NCI-H2029 (cell line): ENCODE measurements at regions not wholly inside any gene's neighbourhood (a gene's known extent, or its start where the extent isn't known, plus 50 kb on each side); places are given as distances from the start of the nearest gene placed in this dataset.
A peak's percentile ranks its signal among the peaks of the same experiment; 100 is the strongest.

Experiments
- DNase-seq: peaks from one replicate; lab custom pipeline; 2025; lab: John Stamatoyannopoulos, UW

DNA sequence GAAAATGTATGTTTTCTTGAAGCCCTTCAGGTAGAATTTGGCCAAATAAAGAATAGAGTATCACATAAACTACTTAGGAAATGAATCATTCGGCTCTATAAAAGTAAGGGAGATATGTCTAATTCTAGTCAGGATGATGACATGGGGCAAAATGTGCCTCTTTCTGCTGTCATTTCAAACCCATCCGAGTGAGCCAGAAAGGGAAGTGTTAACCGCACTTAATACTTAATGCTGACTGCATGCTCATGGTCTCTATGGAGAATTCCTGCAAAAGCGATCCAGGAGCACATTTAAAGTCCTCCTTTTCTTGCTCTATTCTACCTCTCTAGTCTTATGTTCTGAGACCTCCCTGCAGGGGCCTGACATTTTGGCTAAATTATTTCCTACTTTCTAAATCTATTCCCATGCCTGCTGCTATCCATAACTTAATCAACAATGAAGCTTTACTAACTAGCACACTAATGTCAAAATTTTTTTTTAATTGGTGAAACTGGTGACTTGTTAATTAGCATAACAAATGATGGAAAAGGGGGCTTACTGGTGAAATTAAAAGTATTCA, 127.4 kb downstream of the CDC42EP3 start:
- no peak for DNase-seq

DNA sequence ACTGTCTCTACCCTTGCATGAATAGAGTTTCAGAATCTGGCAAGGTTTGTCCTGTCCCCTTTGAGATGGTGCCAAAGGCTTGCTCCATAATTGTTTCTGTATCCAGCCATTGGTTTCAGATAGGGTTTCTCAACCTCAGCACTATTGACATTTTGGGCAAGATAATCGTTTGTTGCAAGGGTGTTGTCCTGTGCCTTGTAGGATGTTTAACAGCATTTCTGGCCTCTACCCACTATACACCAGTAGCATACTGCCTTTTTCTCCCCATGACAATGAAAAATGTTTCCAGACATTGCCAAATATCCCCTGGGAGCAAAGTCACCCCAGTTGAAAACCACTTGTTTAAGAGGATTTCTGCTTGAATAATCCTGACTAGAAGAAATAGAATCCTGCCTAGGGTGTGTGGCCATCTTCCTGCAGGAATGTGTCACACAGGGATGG, 126.8 kb downstream of the CDC42EP3 start:
- DNase-seq, result no peak

DNA sequence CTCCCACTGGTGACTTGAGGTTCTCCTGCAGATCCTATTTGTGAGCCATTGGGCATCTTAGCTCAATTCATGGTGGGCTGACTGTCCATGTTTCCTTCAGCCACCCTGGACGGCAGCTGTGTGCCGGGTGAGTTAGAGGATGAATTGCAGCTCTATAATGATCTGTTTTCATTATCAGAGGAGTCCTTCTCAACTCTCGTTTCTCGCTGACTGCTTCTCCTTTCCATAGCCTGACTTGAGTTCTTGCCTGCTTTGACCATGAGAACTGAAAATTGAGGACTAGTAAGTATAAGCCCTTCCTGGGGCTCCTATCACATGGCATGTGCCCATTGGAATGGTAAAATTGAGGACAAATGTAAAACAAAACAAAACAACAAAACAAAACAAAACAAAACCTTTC, 121.8 kb downstream of the CDC42EP3 start:
- no peak for DNase-seq

DNA sequence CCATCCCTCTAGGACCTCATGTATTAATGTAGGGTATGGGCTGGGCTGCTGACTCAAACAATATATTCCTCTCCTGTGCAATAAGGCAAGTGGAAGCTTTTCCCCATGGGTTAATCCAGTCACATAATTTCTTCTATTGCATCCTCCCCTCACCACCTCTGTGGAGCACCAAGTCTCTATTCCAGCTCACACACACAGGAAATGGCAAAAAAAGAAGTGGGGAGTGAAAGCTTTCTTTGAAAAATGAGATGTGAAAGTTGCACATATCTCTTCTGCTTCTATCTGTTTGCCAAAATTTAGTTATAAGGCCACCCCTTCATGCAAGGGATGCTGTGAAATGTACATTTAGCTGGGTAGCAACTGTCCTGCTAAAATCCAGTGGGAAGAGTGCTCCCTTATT, 121.3 kb downstream of the CDC42EP3 start:
- DNase-seq, result no peak

DNA sequence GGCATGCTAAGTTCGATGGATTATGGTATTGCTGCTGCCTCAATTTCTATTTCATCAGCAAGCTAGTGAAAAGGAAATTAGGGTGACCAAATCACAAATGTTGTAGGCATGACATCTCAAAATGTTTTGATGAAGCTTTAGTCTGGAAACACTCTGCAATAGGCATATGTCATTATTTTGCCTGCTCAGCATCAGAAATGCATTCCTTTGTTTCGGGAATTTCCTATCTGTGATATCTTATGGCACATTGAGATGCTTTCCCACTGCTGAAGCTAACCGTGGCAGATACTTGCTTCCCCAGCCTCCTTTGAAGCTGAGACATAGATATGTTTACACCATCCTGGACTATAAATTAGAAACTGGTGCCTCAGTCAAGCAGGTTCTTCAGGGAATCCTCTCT, 119.7 kb downstream of the CDC42EP3 start:
- DNase-seq, result no peak

DNA sequence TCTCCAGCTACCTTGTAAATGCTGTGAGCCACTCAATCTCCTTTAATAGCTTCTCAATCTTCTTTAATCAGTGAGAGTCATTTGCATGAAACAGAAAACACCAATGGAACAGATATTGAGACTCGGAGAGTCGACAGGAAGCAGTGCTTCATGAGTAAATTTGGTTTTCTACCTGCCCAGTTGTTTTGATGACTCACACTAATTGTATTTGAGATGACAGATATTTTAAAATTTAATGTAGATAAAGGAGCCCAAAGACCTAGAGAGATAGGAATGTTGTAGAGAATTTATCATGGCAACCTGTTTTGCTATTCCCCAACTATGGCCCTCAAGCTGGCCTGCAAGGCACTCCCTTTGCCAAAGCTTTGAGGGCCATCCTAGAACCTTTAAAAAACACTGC, 119.1 kb downstream of the CDC42EP3 start:
- DNase-seq, result no peak

DNA sequence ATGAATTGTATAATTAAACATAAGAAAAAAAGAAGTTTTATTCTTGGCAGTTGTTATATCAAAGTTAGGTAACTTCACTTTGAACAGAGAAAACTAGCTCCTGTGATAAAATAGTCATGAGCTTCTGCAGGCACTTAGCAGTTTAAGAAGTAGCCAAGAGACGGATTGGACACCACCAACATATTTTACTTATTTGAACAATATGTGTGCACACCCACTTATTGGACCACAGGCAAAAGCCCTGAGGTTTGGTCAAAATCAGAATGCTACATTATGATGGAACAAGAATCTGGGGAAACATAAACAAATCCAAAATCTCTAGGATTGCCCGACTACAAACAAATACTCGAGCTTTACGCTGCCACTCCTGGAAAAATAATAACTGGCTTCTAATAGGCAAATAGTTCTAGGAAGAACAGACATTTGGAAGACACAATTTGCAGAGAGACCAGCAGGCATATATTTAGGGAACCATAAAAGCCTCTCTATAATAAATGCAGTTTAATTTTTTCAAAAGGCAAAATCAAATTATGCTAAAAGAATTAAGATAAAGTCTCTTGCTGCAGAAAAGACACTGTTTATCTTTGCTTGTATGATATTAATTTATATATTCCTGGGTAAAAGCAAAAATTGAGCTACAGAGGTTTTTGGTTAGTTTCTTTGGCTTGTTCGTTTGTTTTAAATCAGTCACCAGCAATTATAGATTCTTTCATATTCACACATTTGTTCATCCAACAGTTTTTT, 117.9 kb downstream of the CDC42EP3 start:
- no peak for DNase-seq

DNA sequence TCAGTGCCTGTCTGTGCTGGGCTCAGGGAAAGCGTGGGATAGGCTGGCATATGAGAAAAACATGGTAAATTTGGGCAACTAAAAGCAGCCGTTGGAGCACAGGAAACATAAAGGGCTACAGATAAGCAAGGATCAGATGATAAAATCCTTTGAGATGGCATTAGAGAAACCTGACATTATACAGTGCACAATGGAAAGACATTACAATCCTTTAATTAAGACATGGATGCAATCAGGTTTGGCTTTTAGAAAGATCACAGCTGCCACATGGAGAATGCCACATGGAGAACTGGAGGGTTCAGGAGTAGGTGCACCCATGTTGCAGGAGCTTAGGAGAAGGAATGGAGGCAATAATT, 117.3 kb downstream of the CDC42EP3 start:
- DNase-seq, result no peak

DNA sequence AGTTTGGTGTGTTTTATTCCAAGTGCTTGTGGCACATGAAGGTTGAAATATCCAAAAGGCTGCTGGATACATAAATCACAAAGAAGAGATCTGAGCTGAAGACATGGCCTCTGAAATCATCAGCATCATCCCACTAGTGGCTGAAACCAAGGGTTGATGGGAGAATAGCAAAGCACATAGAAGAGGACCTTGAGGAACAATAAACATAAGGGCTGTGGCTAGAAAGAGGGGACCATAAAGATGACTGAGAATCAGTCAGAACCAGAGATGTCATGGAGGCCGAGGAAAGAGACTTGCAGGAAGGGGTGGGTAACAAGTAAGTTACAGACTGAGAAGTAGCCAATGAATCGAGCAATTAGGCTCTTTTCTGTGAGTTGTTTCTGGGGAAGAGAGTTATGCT, 116.8 kb downstream of the CDC42EP3 start:
- no peak for DNase-seq

DNA sequence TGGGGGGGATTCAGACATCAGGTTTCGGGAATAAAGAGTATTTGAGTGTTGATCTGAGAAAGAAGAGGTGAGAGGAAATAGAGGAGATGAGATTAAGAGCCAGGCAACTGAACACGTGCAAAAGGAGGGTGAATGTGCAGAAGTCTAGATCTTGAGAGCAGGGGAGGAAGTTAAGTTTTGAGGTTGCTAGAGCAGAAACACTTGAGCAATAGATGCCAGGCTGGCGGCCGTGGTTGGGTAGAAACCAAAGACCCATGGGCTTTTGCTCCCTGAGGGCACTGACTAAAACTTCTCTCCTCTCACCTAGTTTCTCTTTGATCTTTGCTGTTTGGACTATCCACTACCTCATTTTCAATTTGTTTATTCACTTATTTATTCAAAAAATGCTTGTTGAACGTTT, 116.0 kb downstream of the CDC42EP3 start:
- no peak for DNase-seq

DNA sequence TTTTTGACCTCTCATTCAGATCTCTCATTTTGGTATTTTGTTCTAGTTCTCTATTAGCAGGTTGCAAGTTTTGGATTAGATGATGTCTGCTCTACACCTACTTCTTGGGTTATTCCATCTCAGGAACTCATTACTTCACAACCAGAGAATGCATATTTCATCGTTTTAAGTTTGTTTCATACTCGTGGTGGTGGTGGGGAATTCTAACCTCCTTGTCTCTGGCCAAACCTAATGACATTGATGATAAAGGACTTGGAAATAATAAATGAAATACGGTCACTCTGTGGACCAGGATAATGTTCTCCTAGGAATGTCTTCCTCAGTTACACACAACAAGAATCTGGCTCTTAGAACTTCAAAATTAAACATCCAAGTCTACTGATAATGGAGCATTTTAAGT, 115.2 kb downstream of the CDC42EP3 start:
- DNase-seq, result no peak

DNA sequence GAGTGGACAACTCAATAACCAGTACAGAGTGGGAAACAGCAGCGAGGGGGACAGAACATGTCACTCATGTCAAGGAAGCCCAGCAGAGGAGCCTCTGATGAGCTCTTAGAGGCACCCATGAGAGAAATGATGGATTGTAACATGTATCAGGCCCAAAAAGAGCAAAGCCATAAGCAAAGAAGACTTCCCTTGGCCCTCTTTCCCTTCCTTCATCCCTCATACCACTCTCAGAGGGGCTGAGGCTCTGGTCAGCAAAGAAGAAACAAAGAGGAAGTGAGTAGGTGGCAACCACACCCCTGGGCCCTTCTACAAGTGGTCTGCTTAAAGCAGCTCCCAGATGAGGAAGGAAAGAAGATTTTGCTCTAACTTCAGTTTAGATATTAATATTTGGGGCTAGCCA, 112.8 kb downstream of the CDC42EP3 start:
- no peak for DNase-seq

DNA sequence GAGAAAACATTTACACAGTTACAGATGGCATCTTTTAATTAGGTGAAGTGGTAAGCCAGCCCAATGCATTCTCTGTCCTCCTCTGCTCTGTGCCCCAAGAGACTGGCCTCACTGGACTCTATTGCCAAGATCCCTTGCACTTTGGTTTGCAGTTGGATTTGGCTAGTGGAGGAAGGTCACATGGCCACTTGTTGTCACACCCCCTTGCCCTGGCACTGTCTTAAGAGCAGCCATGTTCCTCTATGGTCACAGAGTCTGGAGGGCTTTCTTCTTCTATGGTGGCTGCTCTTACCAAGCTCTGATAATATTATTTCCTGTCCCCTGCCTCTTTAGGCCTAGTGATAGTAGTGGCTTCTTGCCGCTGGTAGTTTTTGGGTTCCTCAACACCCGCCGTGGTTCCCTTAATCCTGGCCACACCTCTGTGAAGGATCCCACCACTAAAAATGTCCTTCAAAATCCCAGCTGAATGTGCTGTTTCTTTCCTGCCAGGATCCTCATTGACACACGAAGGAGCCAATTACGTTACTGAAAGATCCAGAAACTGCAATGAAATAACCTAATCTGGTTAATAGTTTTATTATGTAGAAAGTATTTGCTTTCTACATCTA, 111.1 kb downstream of the CDC42EP3 start:
- DNase-seq, result peak; percentile 15

DNA sequence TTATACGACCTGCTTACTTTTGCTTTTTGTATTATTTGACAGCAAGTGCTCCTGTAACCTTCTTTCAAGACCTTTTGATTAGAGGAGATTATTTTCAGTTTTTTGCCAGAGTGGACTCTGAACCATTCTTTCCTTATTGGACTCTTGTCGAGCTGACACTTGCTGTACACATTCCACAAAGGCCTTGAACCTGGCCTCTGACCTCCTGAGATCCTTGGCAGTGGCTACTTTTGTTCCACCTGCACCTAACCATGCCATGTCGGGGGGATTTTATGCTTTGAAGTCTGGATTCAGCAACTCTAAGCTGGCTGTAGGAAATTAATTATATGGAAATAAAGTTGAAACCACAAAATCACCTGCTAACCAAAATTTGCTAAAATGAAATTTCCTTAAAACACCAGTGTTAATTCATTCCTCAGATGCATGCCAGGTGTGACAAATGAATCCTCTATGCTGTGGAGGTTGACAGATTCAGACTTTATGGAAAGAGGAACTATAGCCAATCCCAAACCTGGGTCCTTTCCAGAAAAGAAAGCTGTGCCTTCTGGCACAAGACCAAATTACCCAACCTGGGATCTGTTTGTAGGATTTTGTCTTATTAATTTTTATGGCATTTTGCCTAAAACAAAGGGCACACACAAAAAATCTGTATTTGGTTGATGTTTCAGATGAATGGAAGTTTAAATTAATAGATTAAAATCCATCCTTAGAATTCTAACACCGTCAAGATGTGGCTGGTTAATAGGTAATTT, 110.4 kb downstream of the CDC42EP3 start:
- no peak for DNase-seq

DNA sequence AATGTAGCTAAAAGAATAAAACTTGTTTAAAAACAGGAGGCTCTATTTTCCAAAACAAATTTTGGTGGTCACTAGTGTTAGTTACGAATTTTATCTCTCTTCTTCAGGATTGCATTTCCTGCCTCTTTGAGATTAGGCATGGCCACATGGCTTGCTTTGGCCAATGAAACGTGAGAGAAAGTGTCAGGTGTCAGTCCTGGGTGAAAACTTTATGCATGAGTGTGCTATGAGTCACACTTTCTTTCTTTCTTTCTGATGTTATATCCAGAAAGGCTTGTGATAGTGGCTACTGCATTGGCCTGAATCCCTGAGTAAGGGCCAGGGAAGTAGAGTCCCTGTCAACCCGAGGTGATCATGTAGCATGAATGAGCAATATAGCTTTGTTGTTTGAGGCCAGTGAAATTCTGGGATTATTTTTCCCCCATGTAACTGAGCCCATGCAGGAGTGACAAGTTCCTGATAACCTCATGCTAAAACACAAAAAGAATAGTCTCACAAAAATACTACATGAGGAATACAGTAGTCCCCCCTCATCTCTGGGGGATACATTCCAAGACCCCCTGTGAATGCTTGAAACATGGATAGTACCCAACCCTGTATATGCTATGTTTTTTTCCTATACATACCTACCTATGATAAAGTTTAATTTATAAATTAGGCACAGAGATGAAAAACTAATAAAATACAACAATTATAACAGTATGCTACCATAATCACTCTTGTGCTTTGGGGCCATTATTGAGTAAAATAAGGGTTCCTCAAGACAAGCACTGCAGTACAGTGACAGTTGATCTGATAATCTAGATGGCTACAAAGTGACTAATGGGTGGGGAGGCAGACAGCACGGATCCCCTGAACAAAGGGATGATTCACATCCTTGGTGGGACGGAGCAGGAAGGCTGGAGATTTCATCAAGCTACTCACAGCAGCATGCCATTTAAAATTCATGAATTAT, 109.5 kb downstream of the CDC42EP3 start:
- no peak for DNase-seq

DNA sequence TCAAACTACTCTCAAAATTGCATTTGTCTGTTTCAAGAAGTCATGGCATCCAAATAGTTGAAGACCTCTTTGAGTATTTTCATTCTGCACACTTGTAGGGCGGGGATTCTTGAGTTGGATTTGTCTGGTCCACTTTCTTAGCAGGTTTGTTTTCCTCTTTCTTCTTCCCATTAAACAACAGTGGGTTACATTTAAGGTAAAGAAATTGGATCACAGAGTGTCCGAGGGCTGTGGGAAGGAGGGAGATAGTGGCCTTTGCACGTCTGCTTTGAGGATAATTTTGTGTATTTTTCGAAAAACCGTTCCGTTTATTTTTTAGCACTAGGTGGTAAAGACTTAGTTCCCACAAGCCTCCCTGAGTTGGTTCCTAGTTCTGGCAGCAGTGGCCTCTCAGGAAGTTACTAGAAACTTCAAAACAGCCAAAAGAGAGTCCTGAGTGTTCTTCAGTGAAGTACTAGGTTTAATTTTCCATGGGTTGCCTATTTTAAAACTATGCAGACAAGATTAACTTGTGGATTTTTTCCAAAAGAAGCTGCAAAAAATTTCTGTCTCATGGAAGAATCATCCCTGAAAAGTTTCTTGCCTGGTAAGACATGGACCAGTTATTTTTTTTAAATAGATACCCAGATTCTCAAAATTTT, 107.9 kb downstream of the CDC42EP3 start:
- no peak for DNase-seq

DNA sequence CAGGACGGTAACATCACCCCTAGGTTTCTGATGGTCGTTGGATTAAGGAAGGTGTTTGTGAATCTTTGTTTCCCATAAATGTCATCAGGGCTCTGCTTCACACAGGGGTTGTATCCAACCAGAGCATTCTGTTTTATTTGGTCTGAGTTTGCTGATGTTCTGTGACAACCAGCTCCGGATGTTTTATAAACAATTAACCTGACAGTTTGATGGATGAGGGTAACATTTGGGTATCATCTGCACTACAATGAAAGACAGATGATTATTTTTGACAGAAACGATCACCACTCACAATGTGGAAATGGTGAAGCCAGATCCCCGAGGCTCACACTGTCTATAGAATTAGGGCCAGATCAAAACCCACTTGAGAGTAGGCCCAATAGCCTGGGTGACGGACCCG, 107.1 kb downstream of the CDC42EP3 start:
- DNase-seq, result no peak

DNA sequence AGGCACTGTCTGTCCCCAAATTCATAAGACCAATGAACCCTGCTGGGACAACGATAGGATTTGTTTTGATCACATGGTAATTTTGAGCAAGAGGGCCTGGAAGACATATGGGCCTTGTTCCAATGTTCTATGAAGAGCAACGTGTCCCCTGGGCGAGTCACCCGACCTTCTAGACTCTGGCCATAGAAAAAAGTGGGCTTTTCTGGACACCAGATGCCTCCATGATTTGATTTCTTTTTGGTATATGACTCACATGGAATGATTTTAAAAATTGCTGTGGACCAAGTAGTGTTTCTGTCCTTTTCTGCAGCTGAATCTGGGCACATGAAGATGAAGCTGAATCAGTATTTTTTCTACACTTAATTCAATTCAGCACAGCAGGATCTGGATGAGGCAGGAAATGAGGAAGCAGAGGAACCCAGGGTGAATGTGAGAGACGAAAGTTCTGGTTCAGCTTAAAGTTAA, 104.9 kb downstream of the CDC42EP3 start:
- DNase-seq, result no peak

DNA sequence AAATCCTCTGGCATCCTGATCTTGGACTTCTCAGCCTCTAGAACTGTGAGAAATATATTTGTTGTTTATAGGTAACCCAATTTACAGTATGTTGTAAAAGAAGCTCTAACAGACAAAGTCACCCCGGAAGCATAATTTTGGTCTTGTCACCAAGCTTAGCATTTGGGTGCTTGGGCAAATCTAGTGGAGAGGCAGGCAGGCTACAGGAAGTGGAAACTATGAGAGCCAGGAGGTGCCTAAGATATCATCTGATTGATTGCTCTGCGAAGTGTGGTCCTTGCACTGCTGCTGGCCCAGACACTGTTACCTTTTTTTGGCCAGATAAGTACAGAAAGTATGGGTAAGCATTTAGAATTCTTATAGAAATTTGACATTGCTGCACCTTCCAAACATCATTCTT, 102.9 kb downstream of the CDC42EP3 start:
- no peak for DNase-seq

DNA sequence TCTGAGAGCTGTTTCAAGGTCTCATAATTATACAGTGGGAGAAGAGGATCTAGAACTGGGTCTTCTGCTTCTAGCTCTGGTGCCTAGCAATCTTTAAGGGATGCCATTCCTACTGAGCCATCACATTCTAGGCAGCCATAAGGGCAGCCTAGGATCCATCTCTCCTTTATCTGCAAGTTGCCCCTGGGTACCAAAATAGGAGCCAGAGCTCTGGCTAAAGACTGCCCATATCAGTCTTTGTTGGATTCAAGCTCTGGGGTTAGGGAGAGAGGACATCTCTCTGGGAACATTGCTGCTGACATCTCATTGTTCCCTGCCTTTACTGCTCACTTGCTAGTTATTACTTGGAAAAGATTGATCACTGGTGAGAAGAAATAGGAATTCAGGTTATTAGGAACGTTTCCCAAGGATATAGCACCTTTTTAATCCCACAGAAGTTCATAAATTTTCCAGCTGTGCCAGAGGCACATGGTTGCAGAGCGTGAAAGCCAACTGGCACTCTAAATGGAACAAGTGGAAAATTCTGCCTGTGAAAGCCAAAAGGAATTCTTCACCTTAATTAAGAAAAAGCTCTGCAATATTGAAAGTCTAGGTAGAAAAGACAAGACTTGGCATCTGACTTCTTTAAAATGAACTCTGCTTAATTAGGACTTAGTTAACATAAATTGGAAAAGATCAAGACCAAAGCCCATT, 102.2 kb downstream of the CDC42EP3 start:
- DNase-seq, result no peak
